PFSK-1 (cell line): ENCODE measurements at regions not wholly inside any gene's neighbourhood (a gene's known extent, or its start where the extent isn't known, plus 50 kb on each side); places are given as distances from the start of the nearest gene placed in this dataset.

ENCODE experiments used
- FOXP2 ChIP-seq: optimal IDR thresholded peaks from 2 replicates; pipeline ENCODE3; 2011; ENCODE audit warnings: borderline replicate concordance, control low read depth, inconsistent platforms; ENCODE audit not compliant: insufficient read depth; ENCODE audit errors: extremely low read length, extremely low read depth
- POLR2AphosphoS5 ChIP-seq: IDR thresholded peaks from 2 replicates; pipeline ENCODE4 v1.6.1; 2012; ENCODE audit warnings: low read depth, mild to moderate bottlenecking, control low read depth, low read length, moderate library complexity
- REST ChIP-seq, 2 experiments: IDR thresholded peaks; 2 replicates each; pipeline versions ENCODE4 v1.6.1 to v1.8.0; 2011 to 2012; ENCODE audit warnings: low read depth in 2 of 2, low read length in 2 of 2, control low read depth in 1 of 2, inconsistent platforms in 1 of 2, mild to moderate bottlenecking in 1 of 2, moderate library complexity in 1 of 2; ENCODE audit not compliant: insufficient read depth in 1 of 2
- SIN3A ChIP-seq: IDR thresholded peaks from 2 replicates; pipeline ENCODE4 v1.6.1; 2012; ENCODE audit warnings: mild to moderate bottlenecking, low read length, moderate library complexity, borderline replicate concordance; ENCODE audit not compliant: insufficient read depth
- TAF1 ChIP-seq: IDR thresholded peaks from 2 replicates; pipeline ENCODE4 v1.6.1; 2012; ENCODE audit warnings: low read length, control low read depth, borderline replicate concordance; ENCODE audit not compliant: insufficient read depth

GRCh38 chr7:114345494-114345893 lies 69.1 kb upstream of the FOXP2 start:
- TF ChIP-seq FOXP2 (no peak), REST (IDR thresholded peaks at IDR 0.05; ENCODE audit: insufficient read depth in 1 of 2, low read depth in 2 of 2, low read length in 2 of 2) (no peak), POLR2AphosphoS5 (no peak), SIN3A (no peak), TAF1 (no peak)

- TF ChIP-seq POLR2AphosphoS5, result no peak
- no peak for TF ChIP-seq FOXP2
- TF ChIP-seq REST (IDR thresholded peaks at IDR 0.05; ENCODE audit: insufficient read depth in 1 of 2, low read depth in 2 of 2, low read length in 2 of 2), result no peak
- no peak for TF ChIP-seq TAF1
- no peak for TF ChIP-seq SIN3A
These were observed 70.5 kb upstream of the FOXP2 start for GRCh38 chr7:114343949-114344708.

- TF ChIP-seq SIN3A, result no peak
- no peak for TF ChIP-seq REST (IDR thresholded peaks at IDR 0.05; ENCODE audit: insufficient read depth in 1 of 2, low read depth in 2 of 2, low read length in 2 of 2)
- TF ChIP-seq FOXP2, result no peak
- no peak for TF ChIP-seq POLR2AphosphoS5
- TF ChIP-seq TAF1, result no peak
These were observed 72.0 kb upstream of the FOXP2 start for GRCh38 chr7:114342431-114343179.

- TF ChIP-seq REST (IDR thresholded peaks at IDR 0.05; ENCODE audit: insufficient read depth in 1 of 2, low read depth in 2 of 2, low read length in 2 of 2) (no peak), SIN3A (no peak)
These were observed 73.0 kb upstream of the FOXP2 start for GRCh38 chr7:114341648-114342047.

GRCh38 chr7:114334989-114335388 lies 79.6 kb upstream of the FOXP2 start:
- TF ChIP-seq TAF1, result no peak
- no peak for TF ChIP-seq FOXP2
- TF ChIP-seq POLR2AphosphoS5, result no peak
- TF ChIP-seq REST (IDR thresholded peaks at IDR 0.05; ENCODE audit: insufficient read depth in 1 of 2, low read depth in 2 of 2, low read length in 2 of 2), result no peak
- TF ChIP-seq SIN3A, result no peak
